ENCODE measurements at regions not wholly inside any gene's neighbourhood (a gene's known extent, or its start where the extent isn't known, plus 50 kb on each side); places are given as distances from the start of the nearest gene placed in this dataset.
A peak's percentile ranks its signal among the peaks of the same experiment; 100 is the strongest.

- DNase-seq, result no peak
Observed at GRCh38 chr6:137434640-137435039, 59.6 kb downstream of the OLIG3 start.

- no peak for DNase-seq
Observed at GRCh38 chr6:137432054-137432611, 62.1 kb downstream of the OLIG3 start.

GRCh38 chr6:137430954-137431353 lies 63.2 kb downstream of the OLIG3 start:
- peak in 1 of 2 donors; percentile 29 for DNase-seq

- DNase-seq, result no peak
Observed at GRCh38 chr6:137427656-137428290, 66.4 kb downstream of the OLIG3 start.

GRCh38 chr6:137426007-137426689 lies 68.0 kb downstream of the OLIG3 start:
- DNase-seq, result no peak

GRCh38 chr6:137424251-137424650 lies 69.9 kb downstream of the OLIG3 start:
- no peak for DNase-seq

- DNase-seq, result no peak
Observed at GRCh38 chr6:137423451-137424168, 70.6 kb downstream of the OLIG3 start.

GRCh38 chr6:137417396-137417795 lies 76.8 kb downstream of the OLIG3 start:
- DNase-seq, result no peak

- DNase-seq, result no peak
Observed at GRCh38 chr6:137416376-137417109, 77.7 kb downstream of the OLIG3 start.

GRCh38 chr6:137415834-137416190 lies 78.4 kb downstream of the OLIG3 start:
- DNase-seq, result no peak

- peak; percentile 74 to 80 for DNase-seq
Observed at GRCh38 chr6:137415127-137415833, 78.9 kb downstream of the OLIG3 start.

- no peak for DNase-seq
Observed at GRCh38 chr6:137414599-137414998, 79.6 kb downstream of the OLIG3 start.

- no peak for DNase-seq
Observed at GRCh38 chr6:137413482-137413881, 80.7 kb downstream of the OLIG3 start.

GRCh38 chr6:137412562-137412961 lies 81.6 kb downstream of the OLIG3 start:
- DNase-seq, result no peak

GRCh38 chr6:137409266-137409777 lies 84.9 kb downstream of the OLIG3 start:
- no peak for DNase-seq

GRCh38 chr6:137407816-137408215 lies 86.4 kb downstream of the OLIG3 start:
- DNase-seq, result no peak

- no peak for DNase-seq
Observed at GRCh38 chr6:137405806-137406205, 88.4 kb downstream of the OLIG3 start.

GRCh38 chr6:137403855-137404254 lies 90.3 kb downstream of the OLIG3 start:
- DNase-seq, result no peak

GRCh38 chr6:137403443-137403842 lies 90.8 kb downstream of the OLIG3 start:
- no peak for DNase-seq

- DNase-seq, result no peak
Observed at GRCh38 chr6:137402143-137402680, 92.0 kb downstream of the OLIG3 start.

GRCh38 chr6:137401088-137401487 lies 93.1 kb downstream of the OLIG3 start:
- no peak for DNase-seq

GRCh38 chr6:137399881-137400443 lies 94.2 kb downstream of the OLIG3 start:
- DNase-seq, result no peak

All from CD4-positive, alpha-beta T cell treated with Interleukin-1 beta for 1 hour (primary cell).